Fibroblast of lung (primary cell): ENCODE measurements at regions not wholly inside any gene's neighbourhood (a gene's known extent, or its start where the extent isn't known, plus 50 kb on each side); places are given as distances from the start of the nearest gene placed in this dataset.

Experiments
- DNase-seq, 2 donors: peaks; one replicate each; pipeline versions ENCODE4 v3.0.0 to v3.0.0-alpha.2; 2010; ENCODE audit warnings: low read depth in 2 of 2
- H2AFZ ChIP-seq: 2 replicates; pipeline ENCODE4 v1.5.1; 2012; ENCODE audit warnings: low read length, control low read depth, inconsistent platforms
- H3K27ac ChIP-seq: 2 replicates; pipeline ENCODE4 v1.5.1; 2011; ENCODE audit warnings: low read length, control low read depth; ENCODE audit not compliant: insufficient read depth
- H3K27me3 ChIP-seq: 2 replicates; pipeline ENCODE4 v1.5.1; 2011; ENCODE audit warnings: mild to moderate bottlenecking, low read length; ENCODE audit not compliant: control insufficient read depth, insufficient read depth
- H3K36me3 ChIP-seq: 2 replicates; pipeline ENCODE4 v1.5.1; 2011; ENCODE audit warnings: low read length; ENCODE audit not compliant: control insufficient read depth, insufficient read depth
- H3K4me1 ChIP-seq: 2 replicates; pipeline ENCODE4 v1.5.1; 2011; ENCODE audit warnings: low read length; ENCODE audit not compliant: control insufficient read depth, insufficient read depth; ENCODE audit errors: extremely low read depth
- H3K4me2 ChIP-seq: 2 replicates; pipeline ENCODE4 v1.5.1; 2011; ENCODE audit warnings: low read length, control low read depth; ENCODE audit not compliant: insufficient read depth; ENCODE audit errors: extremely low read depth
- H3K4me3 ChIP-seq, 4 experiments: fragments of 200-600 bp in 1 of 4; sonication (generic) in 1 of 4; replicated peaks in 1 of 4; 2 replicates each; pipeline ENCODE4 v1.5.1; 2011 to 2016; ENCODE audit warnings: low read length in 4 of 4, low read depth in 3 of 4, mild to moderate bottlenecking in 3 of 4, control low read depth in 2 of 4, inconsistent platforms in 1 of 4, mixed read lengths in 1 of 4; ENCODE audit not compliant: insufficient read depth in 1 of 4; ENCODE audit errors: control extremely low read depth in 1 of 4
- H3K79me2 ChIP-seq: 2 replicates; pipeline ENCODE4 v1.5.1; 2012; ENCODE audit warnings: mild to moderate bottlenecking, low read length, inconsistent platforms; ENCODE audit not compliant: control insufficient read depth, insufficient read depth
- H3K9ac ChIP-seq: 2 replicates; pipeline ENCODE4 v1.5.1; 2011; ENCODE audit warnings: mild to moderate bottlenecking, low read length, control low read depth; ENCODE audit not compliant: insufficient read depth
- H3K9me3 ChIP-seq: 2 replicates; pipeline ENCODE4 v1.5.1; 2012; ENCODE audit warnings: low read depth, low read length; ENCODE audit not compliant: control insufficient read depth, insufficient read depth
- H4K20me1 ChIP-seq: 2 replicates; pipeline ENCODE4 v1.5.1; 2011; ENCODE audit warnings: low read length; ENCODE audit not compliant: control insufficient read depth, insufficient read depth; ENCODE audit errors: extremely low read depth
- CTCF ChIP-seq, 2 donors: IDR thresholded peaks in 1 of 2; conservative IDR thresholded peaks in 1 of 2; 1 replicate in 1 of 2; 2 replicates in 1 of 2; pipeline ENCODE4 v1.5.1; 2011 to 2012; ENCODE audit warnings: low read length in 2 of 2, control low read depth in 1 of 2, inconsistent platforms in 1 of 2, low read depth in 1 of 2, mild to moderate bottlenecking in 1 of 2
- EZH2 ChIP-seq: IDR thresholded peaks from 2 replicates; pipeline ENCODE4 v1.5.1; 2012; ENCODE audit warnings: low read length, control low read depth, mild to moderate bottlenecking; ENCODE audit errors: missing control alignments

DNA sequence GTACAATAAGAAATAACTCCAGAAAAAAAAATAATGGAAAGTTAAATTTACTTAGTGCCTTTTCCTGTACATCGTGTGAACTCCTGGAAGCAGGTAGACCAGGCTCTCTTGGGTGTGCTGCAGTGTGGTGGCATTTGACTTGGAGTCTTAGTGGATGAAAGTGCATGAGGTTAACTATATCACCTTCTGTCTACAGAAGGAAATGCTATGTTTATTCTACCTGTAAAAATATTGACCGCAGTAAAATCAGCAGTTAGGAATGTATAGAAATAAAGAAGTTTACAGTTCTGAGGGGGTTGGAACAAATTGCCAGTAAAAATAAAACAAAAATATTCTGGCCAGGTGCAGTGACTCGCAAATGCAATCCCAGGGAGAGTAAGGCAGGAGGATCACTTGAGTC, 722.1 kb downstream of the LIG4 start:
- no peaks in the 10 kb centered on the region for H4K20me1 ChIP-seq
- no peak overlapping the region for H3K27ac ChIP-seq
- no peak overlapping the region for H3K9ac ChIP-seq
- no peak overlapping the region for H3K4me2 ChIP-seq
- TF ChIP-seq CTCF (conservative IDR thresholded peaks at IDR 0.05 in 1 of 2, IDR thresholded peaks at IDR 0.05 in 1 of 2; ENCODE audit: low read depth in 1 of 2, low read length in 2 of 2), result no peak
- TF ChIP-seq EZH2, result no peak
- no peaks in the 10 kb centered on the region for H3K4me1 ChIP-seq
- no peaks in the 10 kb centered on the region for H3K27me3 ChIP-seq
- H3K36me3 ChIP-seq, result no peaks in the 10 kb centered on the region
- H2AFZ ChIP-seq, result no peak overlapping the region
- H3K4me3 ChIP-seq, result no peak overlapping the region
- no peak for DNase-seq
- no peaks in the 10 kb centered on the region for H3K79me2 ChIP-seq
- no peaks in the 10 kb centered on the region for H3K9me3 ChIP-seq

- Histone ChIP-seq H3K9ac (no peak overlapping the region), H2AFZ (no peak overlapping the region), H4K20me1 (no peaks in the 10 kb centered on the region), H3K4me1 (no peaks in the 10 kb centered on the region), H3K27ac (no peak overlapping the region), H3K27me3 (no peaks in the 10 kb centered on the region), H3K4me3 (no peak overlapping the region), H3K9me3 (no peaks in the 10 kb centered on the region), H3K79me2 (no peaks in the 10 kb centered on the region), H3K36me3 (no peaks in the 10 kb centered on the region), H3K4me2 (no peak overlapping the region)
- no peak for TF ChIP-seq CTCF (conservative IDR thresholded peaks at IDR 0.05 in 1 of 2, IDR thresholded peaks at IDR 0.05 in 1 of 2; ENCODE audit: low read depth in 1 of 2, low read length in 2 of 2)
- TF ChIP-seq EZH2, result no peak
- DNase-seq, result no peak
Measured at GRCh38 chr13:107482688-107483087, 732.6 kb downstream of the LIG4 start.

DNA sequence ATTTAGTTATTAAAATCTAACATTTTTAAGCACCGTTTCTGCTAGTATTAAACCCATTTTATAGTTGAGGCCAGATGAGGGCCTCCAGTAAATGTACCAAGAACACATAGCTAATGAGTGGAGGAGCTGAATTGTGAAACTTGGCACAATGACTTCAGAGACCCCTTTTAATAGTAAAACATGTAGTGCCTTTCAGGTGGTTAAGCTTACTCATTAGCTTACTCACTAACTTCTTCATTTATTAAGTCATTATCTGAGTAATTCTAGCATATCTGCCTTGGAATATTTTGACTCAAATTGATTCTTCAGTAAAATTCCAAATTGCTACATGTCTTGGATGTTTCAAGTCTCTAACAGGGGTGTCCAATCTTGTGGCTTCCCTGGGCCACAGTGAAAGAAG, 735.2 kb downstream of the LIG4 start:
- Histone ChIP-seq H3K4me3 (no peak overlapping the region), H2AFZ (no peak overlapping the region), H3K27ac (no peak overlapping the region), H3K36me3 (no peaks in the 10 kb centered on the region), H4K20me1 (no peaks in the 10 kb centered on the region), H3K4me2 (no peak overlapping the region), H3K9me3 (no peaks in the 10 kb centered on the region), H3K27me3 (no peaks in the 10 kb centered on the region), H3K9ac (no peak overlapping the region), H3K79me2 (no peaks in the 10 kb centered on the region), H3K4me1 (no peaks in the 10 kb centered on the region)
- no peak for TF ChIP-seq CTCF (conservative IDR thresholded peaks at IDR 0.05 in 1 of 2, IDR thresholded peaks at IDR 0.05 in 1 of 2; ENCODE audit: low read depth in 1 of 2, low read length in 2 of 2)
- TF ChIP-seq EZH2, result no peak
- DNase-seq, result peak in 1 of 2 donors; percentile 57
